NCI-H187 (cell line): ENCODE measurements at regions not wholly inside any gene's neighbourhood (a gene's known extent, or its start where the extent isn't known, plus 50 kb on each side); places are given as distances from the start of the nearest gene placed in this dataset.
A peak's percentile ranks its signal among the peaks of the same experiment; 100 is the strongest.

ENCODE experiments used
- DNase-seq, 2 experiments: peaks; one replicate each; lab custom pipeline; 2025; lab: John Stamatoyannopoulos, UW

DNA sequence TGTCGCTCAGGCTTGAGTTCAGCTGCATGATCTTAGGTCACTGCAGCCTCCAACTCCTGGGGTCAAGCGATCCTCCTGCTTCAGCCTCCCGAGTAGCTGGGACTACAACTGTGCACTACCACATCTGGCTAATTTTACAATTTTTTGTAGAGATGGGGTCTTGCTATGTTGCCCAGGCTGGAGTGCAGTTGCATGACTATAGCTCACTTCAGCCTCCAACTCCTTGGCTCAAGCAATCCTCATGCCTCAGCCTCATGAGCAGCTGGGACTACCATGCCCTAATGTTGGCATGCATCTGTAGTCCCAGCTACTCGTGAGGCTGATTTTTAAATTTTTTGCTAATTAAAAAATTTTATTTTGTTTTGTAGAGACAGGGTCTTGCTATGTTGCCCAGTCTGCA is 101.9 kb upstream of the NPTX2 start:
- no peak for DNase-seq

DNA sequence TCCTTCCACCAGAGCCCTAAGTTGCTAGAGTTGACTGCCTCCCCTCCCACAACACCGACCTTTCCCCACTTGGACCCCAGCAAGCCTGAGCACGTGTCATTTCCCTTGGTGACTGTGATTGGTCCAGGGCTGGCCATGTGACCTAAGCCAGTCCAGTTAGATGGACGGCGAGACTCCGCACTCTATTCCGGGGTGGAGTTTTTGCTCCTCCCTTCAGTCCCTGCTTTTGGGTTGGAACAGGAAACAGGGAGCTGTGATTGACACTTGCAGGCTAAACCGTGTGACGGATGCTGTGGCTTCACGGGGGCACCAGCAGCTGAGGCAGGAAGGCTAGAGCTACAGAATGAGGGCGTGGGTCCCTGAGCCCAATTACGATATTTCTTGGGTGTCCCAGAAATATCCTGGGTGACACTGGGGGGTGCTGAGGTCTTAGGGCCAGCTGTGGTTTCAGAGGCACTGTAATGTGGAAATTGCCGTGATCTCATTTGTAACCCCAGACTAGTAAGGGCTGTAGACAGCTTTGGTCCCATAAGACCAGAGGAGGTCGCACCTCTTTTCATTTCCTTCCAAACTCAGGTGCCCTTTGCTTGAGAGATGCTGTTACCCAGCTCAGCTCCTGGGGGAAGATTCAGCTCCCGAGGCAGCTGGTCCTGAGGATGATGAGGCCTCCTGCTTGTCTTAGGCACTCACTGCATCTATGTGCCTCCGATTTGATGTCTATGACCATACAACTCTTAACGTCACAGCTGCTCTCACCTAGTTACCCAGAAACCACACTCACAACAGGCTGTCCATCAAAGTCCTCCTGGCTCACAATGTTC is 102.7 kb upstream of the NPTX2 start:
- no peak for DNase-seq

GRCh38 chr7:98511175-98511574 is 105.9 kb upstream of the NPTX2 start:
- DNase-seq, result no peak

GRCh38 chr7:98509836-98510235 is 107.2 kb upstream of the NPTX2 start:
- no peak for DNase-seq

DNA sequence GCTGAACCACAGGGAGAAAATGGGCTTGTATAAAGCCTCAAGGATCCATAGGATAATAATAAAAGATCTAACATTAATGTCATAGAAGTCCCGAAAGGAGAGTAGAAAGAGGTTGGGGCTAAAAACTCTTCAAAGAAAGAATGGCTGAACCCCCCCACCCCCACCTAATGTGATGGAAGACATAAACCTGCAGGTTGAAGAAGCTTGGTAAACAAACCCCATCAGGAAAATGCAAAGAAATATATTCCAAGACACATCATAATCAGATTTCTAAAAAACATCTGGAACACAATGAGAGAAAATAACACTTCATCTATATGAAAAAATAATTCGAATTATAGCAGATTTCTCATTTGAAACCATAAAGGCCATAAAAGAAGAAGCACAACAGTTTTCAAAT is 105.6 kb upstream of the BAIAP2L1 start:
- no peak for DNase-seq

DNA sequence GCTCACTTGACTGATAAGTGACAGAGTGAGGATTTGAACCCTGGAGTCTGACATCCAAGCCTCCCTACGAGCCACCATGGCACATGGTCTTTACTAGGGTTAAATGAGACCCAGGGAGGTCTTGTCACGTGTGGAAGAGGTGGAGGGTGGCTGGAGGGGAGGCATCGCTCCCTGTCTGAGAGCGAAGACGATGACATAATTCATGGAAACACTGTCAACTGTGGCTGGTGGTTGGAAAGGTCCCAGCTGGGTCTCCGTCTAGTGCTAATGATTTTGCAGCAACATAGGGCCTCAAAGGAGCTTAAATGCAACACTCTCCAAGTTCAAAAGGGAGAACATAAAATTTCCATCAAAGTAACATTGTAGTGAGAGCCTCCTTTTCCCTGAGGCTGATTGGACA is 99.9 kb upstream of the BAIAP2L1 start:
- DNase-seq, result no peak

GRCh38 chr7:98496618-98497017 is 95.7 kb upstream of the BAIAP2L1 start:
- no peak for DNase-seq

DNA sequence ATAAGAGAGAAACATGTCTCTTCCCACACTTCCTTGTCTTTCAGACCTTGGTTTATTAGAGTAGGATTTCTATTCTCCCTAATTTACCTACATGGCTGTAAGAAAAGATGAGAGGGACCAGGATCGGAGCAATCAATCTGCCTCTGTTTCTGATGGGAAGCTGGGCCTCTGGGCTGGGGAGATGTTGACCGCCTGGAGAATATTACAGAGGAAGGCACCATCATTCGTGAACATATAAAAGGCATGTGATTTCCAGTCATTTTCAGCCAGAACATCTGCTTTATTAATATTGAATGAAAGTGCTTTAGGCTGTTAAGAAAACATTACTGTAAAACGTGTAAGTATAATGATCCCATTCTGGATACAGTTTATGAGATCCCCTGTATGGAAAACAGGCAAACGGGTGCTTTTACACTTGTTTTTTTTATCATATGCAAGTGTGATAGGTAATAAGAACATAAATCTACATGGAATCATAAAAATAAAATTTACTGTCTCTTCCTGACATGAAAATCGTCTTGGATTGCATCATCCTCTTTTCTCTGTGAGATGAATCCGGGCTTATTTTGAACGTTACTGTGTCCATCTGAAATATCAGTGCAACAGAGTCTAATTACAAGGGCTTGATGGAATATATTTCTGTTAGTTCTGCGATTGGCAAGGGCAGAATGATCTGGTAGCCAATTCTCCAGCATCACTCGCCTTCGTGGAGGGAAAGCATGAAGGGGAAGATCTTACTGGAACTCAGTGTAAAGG is 94.5 kb upstream of the BAIAP2L1 start:
- DNase-seq, result no peak

DNA sequence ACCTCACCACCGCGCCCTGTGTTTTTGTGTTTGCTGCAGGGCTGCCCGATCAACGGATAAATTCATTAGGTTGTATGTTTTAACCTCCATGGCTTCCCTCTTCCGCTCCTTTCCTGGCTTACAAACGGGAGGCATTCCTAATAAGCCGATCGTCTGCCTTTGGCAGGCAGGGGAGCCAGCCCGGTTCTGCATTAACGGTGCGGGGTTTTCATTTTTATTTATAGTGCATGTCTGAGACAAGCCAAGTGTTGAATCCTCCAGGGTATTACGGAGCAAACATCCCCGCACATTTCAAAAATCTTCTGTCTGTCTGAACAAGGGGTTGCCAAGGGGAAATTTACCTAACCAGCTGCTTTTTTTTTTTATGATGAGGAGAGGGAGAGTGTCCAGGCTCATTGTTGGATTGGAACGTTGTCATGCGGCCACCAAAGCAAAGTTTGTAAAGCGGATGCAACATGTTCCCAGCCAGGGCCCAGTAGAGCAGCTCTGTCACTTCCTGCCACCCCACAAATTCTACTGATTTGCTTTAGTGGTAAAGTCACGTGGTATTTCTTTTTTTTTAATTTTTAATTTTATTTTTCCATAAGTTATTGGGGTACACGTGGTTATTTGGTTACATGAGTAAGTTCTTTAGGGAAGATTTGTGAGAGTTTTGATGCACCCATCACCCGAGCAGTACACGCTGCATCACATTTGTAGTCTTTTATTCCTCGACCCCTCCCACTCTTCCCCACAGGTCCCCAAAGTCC is 92.3 kb upstream of the BAIAP2L1 start:
- DNase-seq, result no peak

- no peak for DNase-seq
These were observed 87.3 kb upstream of the BAIAP2L1 start for GRCh38 chr7:98488167-98488566.

DNA sequence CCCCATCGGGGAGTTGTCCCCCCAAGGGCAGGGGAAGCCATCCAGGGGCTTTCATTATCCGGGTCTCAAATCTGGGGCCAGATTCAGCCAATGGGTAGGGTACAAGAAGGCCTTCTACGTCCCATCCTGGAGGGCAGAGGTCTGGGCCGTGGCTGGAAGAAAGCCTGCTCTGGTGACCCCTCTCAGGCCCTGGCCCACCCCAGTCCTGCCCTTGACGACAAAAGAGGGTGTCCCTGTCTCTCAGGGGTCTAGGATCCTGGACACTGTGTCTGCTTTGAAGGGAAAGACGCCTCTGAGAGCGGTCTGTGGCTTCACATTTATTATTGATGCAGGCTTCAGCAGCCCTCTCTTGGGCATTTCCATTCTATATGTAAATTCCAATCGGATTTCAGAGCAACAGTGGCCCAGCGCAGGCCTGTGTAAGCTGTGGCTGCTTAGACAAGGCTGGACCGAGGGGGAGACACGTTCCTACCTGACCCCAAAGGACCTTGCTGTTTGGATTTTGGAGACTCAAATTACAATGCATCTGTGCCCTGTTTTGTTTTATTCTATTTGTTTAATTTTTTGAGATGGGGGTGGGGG is 83.2 kb upstream of the BAIAP2L1 start:
- DNase-seq, result no peak

DNA sequence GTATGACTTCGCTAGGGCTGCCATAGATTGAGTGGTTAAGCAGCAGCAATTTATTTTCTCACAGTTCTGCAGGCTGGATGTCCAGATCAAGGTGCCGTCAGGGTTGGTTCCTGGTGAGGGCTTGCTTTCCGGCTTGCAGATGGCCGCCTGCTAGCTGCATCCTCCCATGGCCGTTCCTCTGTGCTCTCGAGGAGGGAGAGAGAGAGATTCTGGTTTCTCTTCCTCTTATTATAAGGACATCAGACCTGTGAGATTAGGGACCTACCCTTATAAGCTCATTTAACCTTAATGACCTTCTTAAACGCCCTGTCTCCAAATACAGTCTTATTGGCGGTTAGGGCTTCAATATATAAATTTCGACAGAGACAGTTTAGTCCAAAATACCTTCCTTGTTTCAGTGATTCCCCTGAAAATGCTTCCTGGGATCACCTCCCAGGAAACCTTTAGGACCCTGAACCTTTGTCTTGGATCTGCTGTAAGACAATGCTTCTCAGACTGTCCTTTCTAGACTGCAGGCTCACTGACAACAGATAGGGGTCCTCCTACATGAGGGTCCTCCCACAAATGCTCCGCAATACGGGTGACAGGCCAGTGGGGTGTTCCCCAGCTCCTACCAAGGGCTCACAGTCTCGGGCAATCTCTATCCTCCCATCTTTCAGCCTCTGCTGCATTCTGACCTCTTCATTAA is 82.5 kb upstream of the BAIAP2L1 start:
- no peak for DNase-seq

GRCh38 chr7:98479318-98479717 is 78.4 kb upstream of the BAIAP2L1 start:
- no peak for DNase-seq

- no peak for DNase-seq
These were observed 74.5 kb upstream of the BAIAP2L1 start for GRCh38 chr7:98475352-98475751.

DNA sequence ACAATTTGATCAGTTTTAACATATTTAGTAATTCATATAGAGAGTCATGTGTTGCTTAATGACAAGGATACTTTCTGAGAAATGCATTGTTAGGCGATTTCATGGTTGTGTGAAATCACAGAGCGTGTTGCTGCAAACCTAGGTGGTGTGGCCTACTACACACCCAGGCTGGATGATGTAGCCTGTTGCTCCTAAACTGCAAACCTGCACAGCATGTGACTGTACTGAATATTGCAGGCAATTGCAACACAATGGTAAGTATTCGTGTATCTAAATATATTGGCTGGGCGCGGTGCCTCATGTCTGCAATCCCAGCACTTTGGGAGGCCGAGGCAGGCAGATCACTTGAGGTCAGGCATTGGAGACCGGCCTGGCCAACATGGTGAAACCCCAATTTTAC is 73.7 kb upstream of the BAIAP2L1 start:
- DNase-seq, result no peak

GRCh38 chr7:98472521-98472954 is 71.6 kb upstream of the BAIAP2L1 start:
- DNase-seq, result peak; percentile 13 to 34

DNA sequence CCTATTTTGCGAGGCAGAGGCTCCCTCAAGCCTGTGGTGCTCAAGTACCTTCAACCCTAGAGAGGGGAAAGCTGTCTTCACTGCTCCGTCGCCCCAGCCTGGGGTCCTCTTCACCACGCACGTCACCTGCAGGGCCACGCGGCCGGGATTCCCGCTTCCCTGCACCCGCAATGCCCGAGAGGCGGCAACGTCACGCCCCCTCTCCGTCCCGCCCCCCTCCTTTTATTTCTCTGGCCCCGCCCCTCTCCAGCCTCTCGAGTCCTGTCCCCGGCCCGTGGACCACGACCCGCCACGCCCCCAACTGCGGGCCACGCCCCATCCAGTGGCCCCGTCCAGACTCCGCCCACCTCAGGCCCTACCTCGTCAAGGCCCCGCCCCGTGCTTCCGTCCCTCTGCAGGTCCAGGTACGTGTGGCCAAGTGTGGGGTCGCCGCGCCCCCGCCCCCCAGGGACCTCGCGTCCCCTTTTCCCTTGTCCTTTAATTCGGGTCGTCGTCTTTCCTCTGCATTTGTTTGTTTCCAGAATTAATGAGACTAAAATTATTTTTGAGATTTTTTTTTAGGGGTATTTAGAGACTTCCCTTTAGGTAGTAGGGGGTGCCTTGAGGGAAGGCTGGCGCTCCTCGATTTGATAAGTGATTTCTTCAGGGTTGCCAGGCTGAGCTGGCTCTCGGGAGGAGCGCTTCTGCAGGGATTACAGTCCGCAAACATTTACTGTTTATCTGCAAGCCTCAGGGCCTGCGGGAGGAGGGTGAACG is 69.8 kb upstream of the BAIAP2L1 start:
- DNase-seq, result no peak

- DNase-seq, result no peak
These were observed 68.2 kb upstream of the BAIAP2L1 start for GRCh38 chr7:98469088-98469487.

DNA sequence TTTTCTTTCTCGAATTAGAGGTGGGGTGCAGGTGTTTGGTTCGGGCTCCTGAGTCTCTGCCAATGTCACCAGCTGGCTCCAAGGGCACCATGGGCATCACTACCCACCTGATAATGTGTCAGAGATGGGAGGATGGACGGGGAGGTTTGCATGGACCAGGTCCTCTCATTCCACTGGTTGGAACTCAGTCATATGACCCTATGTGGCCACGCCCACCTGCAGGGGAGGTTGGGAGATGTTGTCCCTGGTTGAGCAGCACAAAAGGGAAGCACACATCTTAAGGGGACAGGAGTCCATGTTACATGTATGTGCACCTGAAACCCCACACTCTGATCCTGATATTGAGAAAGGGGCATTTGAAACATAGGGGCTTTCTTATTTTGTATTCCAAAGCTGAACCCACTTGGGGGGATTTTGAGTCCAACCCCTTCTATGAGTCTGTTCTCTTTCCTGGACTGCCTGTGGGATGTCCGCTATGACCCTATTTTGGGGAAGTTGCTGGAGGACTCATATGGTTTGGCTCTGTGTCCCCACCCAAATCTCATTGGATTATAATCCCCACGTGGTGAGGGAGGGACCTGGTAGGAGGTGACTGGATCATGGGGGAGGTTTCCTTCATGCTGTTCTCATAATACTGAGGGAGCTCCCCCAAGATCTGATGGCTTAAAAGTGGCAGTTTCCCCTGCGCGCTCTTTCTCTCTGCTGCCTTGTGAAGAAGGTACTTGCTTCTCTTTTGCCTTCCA is 66.9 kb upstream of the BAIAP2L1 start:
- DNase-seq, result no peak

- DNase-seq, result no peak
These were observed 64.1 kb upstream of the BAIAP2L1 start for GRCh38 chr7:98465022-98465421.
